Brain microvascular endothelial cell (primary cell): ENCODE measurements at regions not wholly inside any gene's neighbourhood (a gene's known extent, or its start where the extent isn't known, plus 50 kb on each side); places are given as distances from the start of the nearest gene placed in this dataset.
A peak's percentile ranks its signal among the peaks of the same experiment; 100 is the strongest.

ENCODE experiments used
- DNase-seq: peaks from one replicate; pipeline ENCODE4 v3.0.0-alpha.2; 2020
- H3K27ac ChIP-seq: fragments of 250-450 bp; sonication (Bioruptor Pico); 2 replicates; pipeline ENCODE4 v1.5.1; 2020; ENCODE audit warnings: mild to moderate bottlenecking, moderate library complexity
- H3K27me3 ChIP-seq: fragments of 250-450 bp; sonication (Bioruptor Pico); replicated peaks from 2 replicates; pipeline ENCODE4 v1.5.1; 2020; ENCODE audit warnings: mild to moderate bottlenecking
- H3K36me3 ChIP-seq: fragments of 250-450 bp; sonication (Bioruptor Pico); replicated peaks from 2 replicates; pipeline ENCODE4 v1.5.1; 2020; ENCODE audit warnings: mild to moderate bottlenecking
- H3K4me3 ChIP-seq: 2 replicates; pipeline ENCODE4 v1.5.1; 2011; ENCODE audit warnings: low read depth, mild to moderate bottlenecking, control low read depth, low read length, moderate library complexity
- in situ Hi-C: cut with HindIII; loops from 2 replicates; pipeline ENCODE4 v1.10.0; 2017; ENCODE audit warnings: low sequenced_read_pairs, low pct_ligation_motif_present
- TF ChIP-seq, protein P1 (sequence below): IDR thresholded peaks from 2 replicates; pipeline ENCODE4 v1.5.1; 2011; ENCODE audit warnings: low read depth, mild to moderate bottlenecking, moderate library complexity, low read length, control low read depth, inconsistent platforms; ENCODE audit errors: missing control alignments

DNA sequence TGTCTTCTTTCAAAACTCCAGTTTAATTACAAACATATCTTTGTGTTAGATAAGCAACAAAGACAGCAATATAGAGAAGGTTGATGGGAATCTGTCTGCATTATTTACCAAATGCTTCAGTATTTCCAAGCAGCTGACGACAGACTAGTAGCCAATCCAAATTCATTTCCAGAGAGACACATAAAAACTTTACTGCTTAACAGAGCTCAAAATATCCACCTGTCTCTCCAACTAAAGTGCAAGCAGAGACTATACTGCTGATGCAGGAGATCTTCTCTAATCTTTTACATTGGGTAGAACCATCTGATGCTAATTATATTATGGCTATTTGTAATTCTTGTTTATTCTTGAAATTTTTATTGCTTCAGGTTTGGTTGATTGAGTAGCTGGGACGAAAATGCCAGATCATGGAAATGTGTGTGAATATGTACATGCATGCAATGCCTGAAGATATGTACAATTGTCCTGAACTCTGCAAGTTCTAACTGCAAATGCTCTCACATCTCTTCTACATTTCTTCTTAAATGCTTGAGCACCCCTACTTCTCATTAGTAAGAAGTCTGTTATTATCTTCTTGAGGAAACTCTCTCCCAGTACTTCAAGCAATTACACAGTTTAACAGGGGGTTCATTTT lies 200.0 kb downstream of the PDHA2 start:
- H3K4me3 ChIP-seq, result no peak overlapping the region

DNA sequence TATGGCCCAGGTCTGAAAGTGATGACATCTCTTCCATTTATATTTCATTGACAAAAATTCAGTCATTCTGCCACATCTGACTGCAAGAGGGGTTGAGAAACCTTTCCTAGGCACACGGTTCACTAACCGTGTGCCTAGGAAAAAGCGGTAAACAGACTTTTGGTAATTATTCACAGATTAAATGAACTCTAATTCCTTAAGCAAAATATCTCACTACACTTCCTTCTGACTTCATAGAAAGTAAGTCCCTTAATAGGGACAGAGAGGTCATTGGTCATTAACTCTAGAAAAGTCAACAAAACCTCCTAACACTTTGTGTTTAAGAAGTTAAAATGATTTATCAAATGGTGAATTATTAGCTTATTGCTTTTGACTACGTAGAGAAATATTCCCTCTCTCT lies 205.1 kb downstream of the PDHA2 start:
- Histone ChIP-seq H3K27me3 (no peaks in the 10 kb centered on the region), H3K4me3 (no peak overlapping the region), H3K36me3 (no peaks in the 10 kb centered on the region), H3K27ac (no peak overlapping the region)
- in situ Hi-C loops, result no loop called here
- DNase-seq, result no peak
- TF ChIP-seq, protein P1, sequence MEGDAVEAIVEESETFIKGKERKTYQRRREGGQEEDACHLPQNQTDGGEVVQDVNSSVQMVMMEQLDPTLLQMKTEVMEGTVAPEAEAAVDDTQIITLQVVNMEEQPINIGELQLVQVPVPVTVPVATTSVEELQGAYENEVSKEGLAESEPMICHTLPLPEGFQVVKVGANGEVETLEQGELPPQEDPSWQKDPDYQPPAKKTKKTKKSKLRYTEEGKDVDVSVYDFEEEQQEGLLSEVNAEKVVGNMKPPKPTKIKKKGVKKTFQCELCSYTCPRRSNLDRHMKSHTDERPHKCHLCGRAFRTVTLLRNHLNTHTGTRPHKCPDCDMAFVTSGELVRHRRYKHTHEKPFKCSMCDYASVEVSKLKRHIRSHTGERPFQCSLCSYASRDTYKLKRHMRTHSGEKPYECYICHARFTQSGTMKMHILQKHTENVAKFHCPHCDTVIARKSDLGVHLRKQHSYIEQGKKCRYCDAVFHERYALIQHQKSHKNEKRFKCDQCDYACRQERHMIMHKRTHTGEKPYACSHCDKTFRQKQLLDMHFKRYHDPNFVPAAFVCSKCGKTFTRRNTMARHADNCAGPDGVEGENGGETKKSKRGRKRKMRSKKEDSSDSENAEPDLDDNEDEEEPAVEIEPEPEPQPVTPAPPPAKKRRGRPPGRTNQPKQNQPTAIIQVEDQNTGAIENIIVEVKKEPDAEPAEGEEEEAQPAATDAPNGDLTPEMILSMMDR, result no peak

More for the DNA sequence above, 200.0 kb downstream of the PDHA2 start:
- H3K36me3 ChIP-seq, result no peaks in the 10 kb centered on the region
- in situ Hi-C loops, result no loop called here
- H3K27ac ChIP-seq, result no peak overlapping the region
- H3K27me3 ChIP-seq, result no peaks in the 10 kb centered on the region
- TF ChIP-seq, protein P1, result no peak
- no peak for DNase-seq

GRCh38 chr4:96052827-96053226 lies 212.9 kb downstream of the PDHA2 start:
- in situ Hi-C loops, result no loop called here
- DNase-seq, result no peak
- Histone ChIP-seq H3K4me3 (no peak overlapping the region), H3K36me3 (no peaks in the 10 kb centered on the region), H3K27ac (no peak overlapping the region), H3K27me3 (no peaks in the 10 kb centered on the region)
- TF ChIP-seq, protein P1, result no peak

DNA sequence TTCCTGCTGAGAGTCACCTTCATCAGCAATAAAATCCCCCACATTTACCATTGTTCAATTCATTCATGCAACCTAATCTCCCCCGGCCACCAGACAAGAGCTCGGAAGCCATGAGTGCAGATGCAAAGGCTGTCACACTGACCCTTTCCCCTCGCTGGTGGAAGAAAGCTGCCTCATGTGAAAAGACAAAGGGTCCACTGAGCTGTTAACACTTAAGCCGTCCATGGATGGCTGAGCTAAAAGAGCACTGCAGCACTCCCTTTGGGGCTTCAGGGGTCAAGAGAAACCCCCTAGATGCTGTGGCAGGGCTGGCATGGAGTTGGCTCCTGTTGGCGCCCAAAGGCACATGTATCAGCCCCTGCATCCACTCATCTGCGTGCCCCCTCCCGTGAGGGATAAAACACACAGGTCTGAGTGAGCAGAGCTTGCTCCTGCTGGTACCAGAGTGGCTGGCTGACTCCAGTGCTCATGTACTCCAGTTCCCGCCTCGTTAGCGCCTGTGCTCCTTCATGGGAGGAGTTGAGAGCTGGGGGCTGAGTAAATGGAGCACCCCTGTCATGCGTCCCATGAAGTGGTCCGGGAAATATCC lies 216.5 kb downstream of the PDHA2 start:
- TF ChIP-seq, protein P1, result no peak

DNA sequence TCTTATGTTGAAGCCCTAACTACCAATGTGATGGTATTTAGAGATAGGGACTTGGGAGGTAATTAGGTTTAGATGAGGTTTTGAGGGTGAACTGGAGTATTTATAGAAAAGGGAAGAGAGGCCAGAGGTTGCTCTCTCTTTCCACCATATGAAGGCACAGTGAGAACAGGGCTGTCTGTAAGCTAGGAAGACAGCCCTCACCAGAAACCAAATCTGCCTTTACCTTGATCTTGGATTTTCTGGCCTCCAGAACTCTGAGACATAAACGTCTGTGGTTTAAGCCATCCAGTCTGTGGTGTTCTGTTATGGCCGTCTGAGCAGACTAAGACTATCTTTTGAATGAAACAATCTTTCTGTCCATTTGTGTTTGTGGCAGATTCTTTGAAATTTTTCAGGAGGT lies 223.7 kb downstream of the PDHA2 start:
- no peak overlapping the region for H3K4me3 ChIP-seq
- no peak overlapping the region for H3K27ac ChIP-seq
- DNase-seq, result no peak
- no peaks in the 10 kb centered on the region for H3K36me3 ChIP-seq
- in situ Hi-C loops, result no loop called here
- H3K27me3 ChIP-seq, result no peaks in the 10 kb centered on the region
- TF ChIP-seq, protein P1, result no peak

More for the DNA sequence above, 216.5 kb downstream of the PDHA2 start:
- in situ Hi-C loops, result no loop called here
- Histone ChIP-seq H3K36me3 (no peaks in the 10 kb centered on the region), H3K27me3 (no peaks in the 10 kb centered on the region), H3K4me3 (no peak overlapping the region), H3K27ac (no peak overlapping the region)
- no peak for DNase-seq

DNA sequence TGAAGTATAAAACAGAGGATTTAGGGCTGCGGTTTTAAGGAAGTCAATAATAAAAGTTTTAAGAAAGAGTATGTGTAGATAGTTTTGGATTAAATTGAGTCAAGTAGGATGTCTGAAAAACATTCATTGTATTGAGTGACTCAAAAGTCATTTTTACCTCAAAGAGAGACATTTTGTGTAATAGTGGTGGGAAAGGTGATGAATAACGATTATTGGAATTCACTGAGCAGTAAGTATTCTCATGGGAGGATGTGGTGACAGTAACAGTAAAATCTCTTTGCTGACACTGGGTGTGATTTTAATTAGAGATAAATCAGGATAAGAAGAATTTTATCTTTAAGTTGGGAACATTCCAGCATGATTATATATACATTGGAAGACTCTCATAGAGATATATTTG lies 233.6 kb downstream of the PDHA2 start:
- no peak overlapping the region for H3K4me3 ChIP-seq
- no peaks in the 10 kb centered on the region for H3K36me3 ChIP-seq
- peak overlapping the region; percentile 48 for H3K27ac ChIP-seq
- in situ Hi-C loops, result no loop called here
- TF ChIP-seq, protein P1, result no peak
- H3K27me3 ChIP-seq, result no peaks in the 10 kb centered on the region
- no peak for DNase-seq
